Vagina (tissue), 2 donors: ENCODE measurements at regions not wholly inside any gene's neighbourhood (a gene's known extent, or its start where the extent isn't known, plus 50 kb on each side); places are given as distances from the start of the nearest gene placed in this dataset.

Source experiments
- POLR2A ChIP-seq, 2 donors: fragments of 450-650 bp; IDR thresholded peaks; one replicate each; pipeline ENCODE4 v1.6.1; 2017; ENCODE audit warnings: antibody characterized with exemption in 2 of 2, mild to moderate bottlenecking in 2 of 2, moderate library complexity in 2 of 2
- POLR2AphosphoS5 ChIP-seq, 2 donors: sonication (generic); formaldehyde crosslinking; IDR thresholded peaks; one replicate each; pipeline ENCODE4 v1.9.0; 2017; ENCODE audit warnings: antibody characterized with exemption in 2 of 2, mild to moderate bottlenecking in 2 of 2, low read depth in 1 of 2; ENCODE audit not compliant: insufficient read depth in 1 of 2
- TF ChIP-seq, protein P1 (sequence below), 3 experiments: fragments of 450-650 bp in 2 of 3; fragments of 200-600 bp in 1 of 3; sonication (generic) in 1 of 3; IDR thresholded peaks; one replicate each; pipeline ENCODE4 v1.5.1; 2017 to 2019; ENCODE audit warnings: antibody characterized with exemption in 3 of 3, mild to moderate bottlenecking in 2 of 3, moderate library complexity in 2 of 3

GRCh38 chr5:172568308-172568910, 72.7 kb upstream of the NEURL1B start:
- TF ChIP-seq, protein P1, sequence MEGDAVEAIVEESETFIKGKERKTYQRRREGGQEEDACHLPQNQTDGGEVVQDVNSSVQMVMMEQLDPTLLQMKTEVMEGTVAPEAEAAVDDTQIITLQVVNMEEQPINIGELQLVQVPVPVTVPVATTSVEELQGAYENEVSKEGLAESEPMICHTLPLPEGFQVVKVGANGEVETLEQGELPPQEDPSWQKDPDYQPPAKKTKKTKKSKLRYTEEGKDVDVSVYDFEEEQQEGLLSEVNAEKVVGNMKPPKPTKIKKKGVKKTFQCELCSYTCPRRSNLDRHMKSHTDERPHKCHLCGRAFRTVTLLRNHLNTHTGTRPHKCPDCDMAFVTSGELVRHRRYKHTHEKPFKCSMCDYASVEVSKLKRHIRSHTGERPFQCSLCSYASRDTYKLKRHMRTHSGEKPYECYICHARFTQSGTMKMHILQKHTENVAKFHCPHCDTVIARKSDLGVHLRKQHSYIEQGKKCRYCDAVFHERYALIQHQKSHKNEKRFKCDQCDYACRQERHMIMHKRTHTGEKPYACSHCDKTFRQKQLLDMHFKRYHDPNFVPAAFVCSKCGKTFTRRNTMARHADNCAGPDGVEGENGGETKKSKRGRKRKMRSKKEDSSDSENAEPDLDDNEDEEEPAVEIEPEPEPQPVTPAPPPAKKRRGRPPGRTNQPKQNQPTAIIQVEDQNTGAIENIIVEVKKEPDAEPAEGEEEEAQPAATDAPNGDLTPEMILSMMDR (IDR thresholded peaks at IDR 0.05), result no peak
- TF ChIP-seq POLR2AphosphoS5 (IDR thresholded peaks at IDR 0.05; ENCODE audit: insufficient read depth in 1 of 2, low read depth in 1 of 2) (no peak), POLR2A (IDR thresholded peaks at IDR 0.05) (no peak)
